ENCODE measurements at regions not wholly inside any gene's neighbourhood (a gene's known extent, or its start where the extent isn't known, plus 50 kb on each side); places are given as distances from the start of the nearest gene placed in this dataset.
"Not testable (repeated sequence)": the region's sequence is repeated elsewhere in the genome, so short reads cannot be mapped to it uniquely, and the experiment has no call there.

- in situ Hi-C loops (cut with MboI; ENCODE audit: low sequenced_read_pairs), result no loop called here
- no peaks in the 10 kb centered on the region for H3K36me3 ChIP-seq (replicated peaks)
- H3K9me3 ChIP-seq, result no peaks in the 10 kb centered on the region
- peak in 1 of 2 experiments; percentile 29 for DNase-seq (ENCODE audit: low spot score in 2 of 2)
- H3K4me3 ChIP-seq, result no peak overlapping the region
- H3K27me3 ChIP-seq (ENCODE audit: low read depth), result no peaks in the 10 kb centered on the region
- peaks cover 23% of the 10 kb centered on the region for H3K4me1 ChIP-seq
Observed at GRCh38 chr20:36082315-36082915, 72.1 kb upstream of the EPB41L1 start.

GRCh38 chr20:36083200-36083599, 71.3 kb upstream of the EPB41L1 start:
- DNase-seq (ENCODE audit: low spot score in 2 of 2); in situ Hi-C loops (cut with MboI; ENCODE audit: low sequenced_read_pairs); H3K9me3 ChIP-seq; H3K36me3 ChIP-seq (replicated peaks); H3K4me3 ChIP-seq; H3K27me3 ChIP-seq (ENCODE audit: low read depth): not testable (repeated sequence)
- H3K4me1 ChIP-seq, result peaks cover 23% of the 10 kb centered on the region

GRCh38 chr20:36084356-36084755, 70.2 kb upstream of the EPB41L1 start:
- in situ Hi-C loops (cut with MboI; ENCODE audit: low sequenced_read_pairs), result no loop called here
- Histone ChIP-seq H3K4me3 (no peak overlapping the region), H3K36me3 (replicated peaks) (no peaks in the 10 kb centered on the region), H3K4me1 (peaks cover 23% of the 10 kb centered on the region), H3K27me3 (ENCODE audit: low read depth) (no peaks in the 10 kb centered on the region), H3K9me3 (no peaks in the 10 kb centered on the region)
- DNase-seq (ENCODE audit: low spot score in 2 of 2), result no peak

GRCh38 chr20:36084897-36085613, 69.5 kb upstream of the EPB41L1 start:
- DNase-seq (ENCODE audit: low spot score in 2 of 2), result no peak
- Histone ChIP-seq H3K4me1 (peaks cover 23% of the 10 kb centered on the region), H3K4me3 (no peak overlapping the region), H3K36me3 (replicated peaks) (no peaks in the 10 kb centered on the region), H3K27me3 (ENCODE audit: low read depth) (no peaks in the 10 kb centered on the region), H3K9me3 (no peaks in the 10 kb centered on the region)
- in situ Hi-C loops (cut with MboI; ENCODE audit: low sequenced_read_pairs), result no loop called here

GRCh38 chr20:36085686-36086267, 68.8 kb upstream of the EPB41L1 start:
- in situ Hi-C loops (cut with MboI; ENCODE audit: low sequenced_read_pairs), result no loop called here
- no peak overlapping the region for H3K4me3 ChIP-seq
- H3K36me3 ChIP-seq (replicated peaks), result no peaks in the 10 kb centered on the region
- H3K27me3 ChIP-seq (ENCODE audit: low read depth), result no peaks in the 10 kb centered on the region
- peaks cover 23% of the 10 kb centered on the region for H3K4me1 ChIP-seq
- no peaks in the 10 kb centered on the region for H3K9me3 ChIP-seq
- DNase-seq (ENCODE audit: low spot score in 2 of 2), result no peak

GRCh38 chr20:36086767-36087166, 67.8 kb upstream of the EPB41L1 start:
- DNase-seq (ENCODE audit: low spot score in 2 of 2), result no peak
- Histone ChIP-seq H3K9me3 (no peaks in the 10 kb centered on the region), H3K36me3 (replicated peaks) (no peaks in the 10 kb centered on the region), H3K4me1 (peaks cover 26% of the 10 kb centered on the region), H3K4me3 (no peak overlapping the region), H3K27me3 (ENCODE audit: low read depth) (no peaks in the 10 kb centered on the region)
- in situ Hi-C loops (cut with MboI; ENCODE audit: low sequenced_read_pairs), result no loop called here

- no peak overlapping the region for H3K4me3 ChIP-seq
- no peak for DNase-seq (ENCODE audit: low spot score in 2 of 2)
- H3K4me1 ChIP-seq, result peaks cover 11% of the 10 kb centered on the region
- no peaks in the 10 kb centered on the region; the same call in 1 of the 2 replicates for H3K27me3 ChIP-seq (ENCODE audit: low read depth)
- no peaks in the 10 kb centered on the region for H3K9me3 ChIP-seq
- no peaks in the 10 kb centered on the region for H3K36me3 ChIP-seq (replicated peaks)
- in situ Hi-C loops (cut with MboI; ENCODE audit: low sequenced_read_pairs), result no loop called here
Observed at GRCh38 chr20:36090223-36090622, 64.3 kb upstream of the EPB41L1 start.

GRCh38 chr20:36091561-36092397, 62.8 kb upstream of the EPB41L1 start:
- Histone ChIP-seq H3K36me3 (replicated peaks) (no peaks in the 10 kb centered on the region), H3K27me3 (ENCODE audit: low read depth) (no peaks in the 10 kb centered on the region; the same call in 1 of the 2 replicates), H3K9me3 (no peaks in the 10 kb centered on the region), H3K4me1 (peaks cover 9% of the 10 kb centered on the region), H3K4me3 (peak overlapping the region; percentile 31)
- DNase-seq (ENCODE audit: low spot score in 2 of 2), result peak; percentile 79 to 87
- in situ Hi-C loops (cut with MboI; ENCODE audit: low sequenced_read_pairs), result no loop called here

- peaks cover 13% of the 10 kb centered on the region for H3K4me1 ChIP-seq
- H3K27me3 ChIP-seq (ENCODE audit: low read depth), result no peaks in the 10 kb centered on the region; the same call in 1 of the 2 replicates
- no peaks in the 10 kb centered on the region for H3K36me3 ChIP-seq (replicated peaks)
- in situ Hi-C loops (cut with MboI; ENCODE audit: low sequenced_read_pairs), result no loop called here
- no peaks in the 10 kb centered on the region for H3K9me3 ChIP-seq
- H3K4me3 ChIP-seq, result peak overlapping the region; percentile 45
- DNase-seq (ENCODE audit: low spot score in 2 of 2), result peak in 1 of 2 experiments; percentile 54
Observed at GRCh38 chr20:36092398-36093024, 62.0 kb upstream of the EPB41L1 start.

- Histone ChIP-seq H3K9me3 (no peaks in the 10 kb centered on the region), H3K36me3 (replicated peaks) (no peaks in the 10 kb centered on the region), H3K4me1 (peaks cover 18% of the 10 kb centered on the region), H3K27me3 (ENCODE audit: low read depth) (no peaks in the 10 kb centered on the region; the same call in 1 of the 2 replicates), H3K4me3 (peak overlapping the region; percentile 45)
- peak in 1 of 2 experiments; percentile 70 for DNase-seq (ENCODE audit: low spot score in 2 of 2)
- in situ Hi-C loops (cut with MboI; ENCODE audit: low sequenced_read_pairs), result no loop called here
Observed at GRCh38 chr20:36093025-36093803, 61.3 kb upstream of the EPB41L1 start.

- H3K9me3 ChIP-seq, result no peaks in the 10 kb centered on the region
- no peaks in the 10 kb centered on the region; the same call in 1 of the 2 replicates for H3K27me3 ChIP-seq (ENCODE audit: low read depth)
- peaks cover 18% of the 10 kb centered on the region for H3K4me1 ChIP-seq
- in situ Hi-C loops (cut with MboI; ENCODE audit: low sequenced_read_pairs), result no loop called here
- peak overlapping the region; percentile 45 for H3K4me3 ChIP-seq
- no peaks in the 10 kb centered on the region for H3K36me3 ChIP-seq (replicated peaks)
- no peak for DNase-seq (ENCODE audit: low spot score in 2 of 2)
Observed at GRCh38 chr20:36093804-36094145, 60.8 kb upstream of the EPB41L1 start.

- Histone ChIP-seq H3K4me3 (no peak overlapping the region), H3K36me3 (replicated peaks) (no peaks in the 10 kb centered on the region), H3K9me3 (no peaks in the 10 kb centered on the region), H3K4me1 (peaks cover 23% of the 10 kb centered on the region), H3K27me3 (ENCODE audit: low read depth) (no peaks in the 10 kb centered on the region; the same call in 1 of the 2 replicates)
- DNase-seq (ENCODE audit: low spot score in 2 of 2), result peak in 1 of 2 experiments; percentile 24
- in situ Hi-C loops (cut with MboI; ENCODE audit: low sequenced_read_pairs), result no loop called here
Observed at GRCh38 chr20:36094497-36094896, 60.0 kb upstream of the EPB41L1 start.

- in situ Hi-C loops (cut with MboI; ENCODE audit: low sequenced_read_pairs), result no loop called here
- no peaks in the 10 kb centered on the region for H3K9me3 ChIP-seq
- H3K4me1 ChIP-seq, result peaks cover 19% of the 10 kb centered on the region
- H3K4me3 ChIP-seq, result no peak overlapping the region
- no peaks in the 10 kb centered on the region for H3K36me3 ChIP-seq (replicated peaks)
- H3K27me3 ChIP-seq (ENCODE audit: low read depth), result no peaks in the 10 kb centered on the region; the same call in 1 of the 2 replicates
- DNase-seq (ENCODE audit: low spot score in 2 of 2), result no peak
Observed at GRCh38 chr20:36096435-36096834, 58.1 kb upstream of the EPB41L1 start.

All from HAP-1 (cell line).